ENCODE measurements at regions not wholly inside any gene's neighbourhood (a gene's known extent, or its start where the extent isn't known, plus 50 kb on each side); places are given as distances from the start of the nearest gene placed in this dataset.
"Not testable (repeated sequence)": the region's sequence is repeated elsewhere in the genome, so short reads cannot be mapped to it uniquely, and the experiment has no call there.

DNA sequence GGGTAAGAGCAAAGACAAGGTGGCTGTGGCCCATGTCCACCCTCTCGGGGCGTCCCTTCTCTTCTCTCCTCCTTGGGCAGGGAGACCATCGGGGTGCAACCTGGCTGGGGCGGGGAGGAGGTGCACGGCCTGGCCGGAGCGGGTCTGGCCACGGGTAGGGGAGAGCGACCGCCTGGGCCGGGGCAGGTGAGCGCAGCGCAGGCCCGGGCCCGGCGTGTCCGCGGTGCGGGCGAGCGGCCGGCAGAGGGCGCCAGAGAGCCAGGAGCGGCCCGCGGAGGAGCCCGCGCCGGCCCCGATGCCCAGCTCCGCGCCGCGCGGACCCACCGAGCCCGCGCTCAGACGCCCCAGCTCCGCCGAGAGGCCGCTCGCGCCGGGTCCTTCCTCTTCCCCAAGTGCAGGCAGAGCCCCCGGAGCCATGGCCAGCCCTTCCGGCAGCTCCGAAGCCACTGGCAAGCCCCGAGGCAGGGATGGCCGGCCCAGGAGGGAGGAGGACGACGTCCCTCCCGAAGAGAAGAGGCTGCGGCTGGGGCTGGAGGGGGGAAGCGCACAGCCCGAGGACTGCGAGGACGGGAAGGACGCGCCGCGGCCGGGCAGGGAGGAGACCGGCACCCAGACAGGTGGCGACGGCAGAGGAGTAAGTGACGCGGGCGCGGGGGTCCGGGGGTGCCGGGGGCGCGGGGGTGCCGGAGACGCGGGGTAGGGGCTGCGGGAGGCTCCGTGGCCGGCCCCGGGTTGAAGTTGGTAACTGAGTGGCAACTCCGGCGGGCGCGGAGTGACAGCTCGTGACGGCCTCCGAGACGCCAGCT, 142.1 kb upstream of the EEF2KMT start:
- DNase-seq = peak; percentile 30

DNA sequence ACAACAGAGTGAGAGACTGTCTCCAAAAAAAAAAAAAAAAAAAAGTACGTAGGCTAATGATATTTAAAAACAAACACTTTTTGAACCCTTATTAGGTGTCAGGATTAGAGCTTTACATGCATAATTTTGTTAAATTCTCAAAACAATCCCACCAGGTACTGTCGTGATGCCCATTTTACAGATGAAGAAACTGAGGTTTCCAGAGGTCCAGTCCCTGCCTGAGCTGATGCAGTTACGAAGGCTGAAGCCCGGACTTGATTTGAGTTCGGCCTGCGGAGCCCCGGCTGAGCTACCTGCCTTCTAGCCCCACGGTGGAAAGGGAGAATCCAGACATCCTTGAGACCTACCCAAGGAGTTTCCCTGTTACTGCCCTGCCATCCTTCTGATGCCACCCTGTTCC, 137.5 kb upstream of the EEF2KMT start:
- no peak for DNase-seq

DNA sequence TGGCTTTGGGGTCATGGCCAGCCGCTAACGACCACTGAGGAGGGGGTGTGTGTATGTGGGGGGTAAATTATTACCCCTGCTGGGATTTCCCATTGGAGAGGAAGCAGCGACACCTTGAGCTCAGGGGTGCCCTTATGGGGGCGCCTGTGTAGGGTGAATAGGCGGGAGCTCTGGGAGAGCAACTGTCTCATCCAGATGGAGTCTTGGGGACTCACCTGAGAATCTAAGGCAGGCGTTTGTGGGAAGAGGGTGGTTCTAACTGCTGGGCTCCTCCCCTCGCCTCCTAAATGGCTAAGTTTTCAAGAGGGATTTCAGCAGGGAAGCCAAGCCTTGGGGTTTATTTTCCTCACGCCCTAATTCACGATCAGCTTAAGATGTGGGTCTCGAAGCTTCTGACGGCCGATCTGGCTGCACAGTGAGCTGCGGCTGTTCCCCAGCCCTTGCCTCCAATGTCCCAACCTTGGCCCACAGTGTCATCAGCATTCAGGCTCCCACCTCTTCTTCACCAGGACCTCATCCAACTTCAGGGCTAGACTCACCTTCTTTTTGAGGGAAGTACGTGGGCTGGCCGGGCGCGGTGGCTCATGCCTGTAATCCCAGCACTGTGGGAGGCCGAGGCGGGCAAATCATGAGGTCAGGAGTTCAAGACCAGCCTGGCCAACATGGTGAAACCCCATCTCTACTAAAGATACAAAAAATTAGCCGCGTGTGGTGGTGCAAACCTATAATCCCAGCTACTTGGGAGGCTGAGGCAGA, 136.9 kb upstream of the EEF2KMT start:
- DNase-seq = no peak

GRCh38 chr16:5231246-5231759, 133.7 kb upstream of the EEF2KMT start:
- no peak for DNase-seq

DNA sequence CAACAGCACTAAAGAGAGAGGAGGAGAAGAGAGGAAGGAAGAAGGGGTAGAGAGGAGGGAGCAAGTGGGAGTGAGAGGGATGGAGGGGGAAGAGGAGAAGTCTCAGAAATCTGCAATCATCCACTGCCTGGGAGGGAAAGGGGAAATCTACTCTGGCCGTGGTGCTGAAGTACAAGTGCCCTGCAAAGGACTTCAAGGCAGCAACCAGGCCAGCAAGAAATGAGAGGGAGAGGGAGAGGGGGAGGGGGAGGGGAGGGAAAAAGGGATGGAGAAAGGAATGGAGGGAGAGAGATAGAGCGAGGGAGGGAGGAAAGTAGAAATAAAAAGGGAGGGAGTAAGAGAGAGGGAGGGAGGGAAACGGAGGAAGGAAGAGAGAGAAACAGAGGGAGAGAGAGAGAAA, 130.8 kb upstream of the EEF2KMT start:
- no peak for DNase-seq

- DNase-seq = no peak
Measured at GRCh38 chr16:5225931-5226655, 128.5 kb upstream of the EEF2KMT start.

- DNase-seq = no peak
Measured at GRCh38 chr16:5222761-5223160, 125.2 kb upstream of the EEF2KMT start.

- not testable (repeated sequence) for DNase-seq
Measured at GRCh38 chr16:5221831-5222230, 124.2 kb upstream of the EEF2KMT start.

- DNase-seq = no peak
Measured at GRCh38 chr16:5220705-5221104, 123.1 kb upstream of the EEF2KMT start.

DNA sequence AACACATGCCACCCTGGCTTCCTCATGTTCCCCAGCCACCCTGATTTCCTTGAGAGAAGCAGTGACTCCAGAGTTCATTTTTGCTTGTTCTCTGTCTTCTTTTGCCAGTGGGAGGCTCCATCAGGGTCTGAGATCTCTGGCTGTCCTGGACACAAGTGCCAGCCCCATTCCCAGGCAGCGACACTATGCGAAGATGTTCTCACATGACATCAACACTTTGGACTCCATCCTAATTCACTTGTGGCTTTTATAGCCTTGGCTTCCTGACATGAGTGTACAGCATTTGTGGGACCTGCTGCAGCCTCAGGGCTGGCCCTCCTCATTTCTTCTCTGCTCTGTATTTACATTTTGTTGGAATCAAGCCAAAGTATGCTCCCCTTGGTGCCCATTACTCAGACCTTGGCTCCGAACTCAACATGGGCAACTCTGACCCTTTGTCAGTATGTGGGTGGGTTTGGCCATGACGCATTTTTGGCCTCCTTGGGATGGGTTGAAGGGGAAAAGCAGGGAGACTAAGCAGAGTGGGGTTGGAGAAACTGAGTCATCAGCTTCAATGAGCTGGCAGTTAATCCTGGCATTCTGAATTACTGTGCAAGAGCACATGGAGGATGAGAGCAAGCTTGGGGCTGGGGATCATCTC, 119.0 kb upstream of the EEF2KMT start:
- no peak for DNase-seq

DNA sequence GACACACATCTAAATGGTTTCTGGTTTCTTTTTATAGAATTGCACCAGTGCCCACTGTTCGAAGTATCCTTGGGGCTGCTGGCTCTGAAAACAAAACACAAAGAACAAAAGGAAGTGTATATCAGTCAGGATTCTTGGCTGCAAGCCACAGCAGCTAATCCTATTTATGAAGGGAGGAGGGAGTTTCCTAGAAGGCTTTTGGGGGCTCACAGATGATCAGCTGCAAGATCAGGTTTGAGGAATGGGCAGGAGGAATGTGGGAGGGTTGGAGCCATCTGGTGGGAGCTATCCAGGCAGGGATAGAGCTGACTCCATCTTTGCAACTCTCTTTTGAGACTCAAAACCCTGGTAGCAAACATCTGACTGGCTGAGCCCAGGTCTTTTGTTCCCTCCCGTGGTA, 118.3 kb upstream of the EEF2KMT start:
- no peak for DNase-seq

DNA sequence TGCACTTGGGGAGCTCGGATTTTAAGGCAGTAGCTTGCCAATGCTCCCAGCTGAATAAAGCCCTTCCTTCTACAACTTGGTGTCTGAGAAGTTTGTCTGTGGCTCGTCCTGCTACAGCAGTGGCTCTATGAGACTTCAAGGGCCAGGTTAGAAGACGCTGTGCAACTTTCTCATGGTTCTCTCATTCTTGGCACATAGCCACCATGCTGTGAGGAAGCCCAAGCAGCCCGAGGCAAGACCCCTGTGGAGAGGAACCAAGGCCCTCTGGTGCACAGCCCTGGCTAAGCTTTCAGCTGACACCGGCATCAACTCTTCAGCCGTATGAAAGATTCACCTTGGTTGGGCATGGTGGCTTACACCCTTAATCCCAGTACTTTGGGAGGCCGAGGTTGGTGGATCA, 116.9 kb upstream of the EEF2KMT start:
- no peak for DNase-seq

- DNase-seq = not testable (repeated sequence)
Measured at GRCh38 chr16:5212501-5212900, 114.9 kb upstream of the EEF2KMT start.

DNA sequence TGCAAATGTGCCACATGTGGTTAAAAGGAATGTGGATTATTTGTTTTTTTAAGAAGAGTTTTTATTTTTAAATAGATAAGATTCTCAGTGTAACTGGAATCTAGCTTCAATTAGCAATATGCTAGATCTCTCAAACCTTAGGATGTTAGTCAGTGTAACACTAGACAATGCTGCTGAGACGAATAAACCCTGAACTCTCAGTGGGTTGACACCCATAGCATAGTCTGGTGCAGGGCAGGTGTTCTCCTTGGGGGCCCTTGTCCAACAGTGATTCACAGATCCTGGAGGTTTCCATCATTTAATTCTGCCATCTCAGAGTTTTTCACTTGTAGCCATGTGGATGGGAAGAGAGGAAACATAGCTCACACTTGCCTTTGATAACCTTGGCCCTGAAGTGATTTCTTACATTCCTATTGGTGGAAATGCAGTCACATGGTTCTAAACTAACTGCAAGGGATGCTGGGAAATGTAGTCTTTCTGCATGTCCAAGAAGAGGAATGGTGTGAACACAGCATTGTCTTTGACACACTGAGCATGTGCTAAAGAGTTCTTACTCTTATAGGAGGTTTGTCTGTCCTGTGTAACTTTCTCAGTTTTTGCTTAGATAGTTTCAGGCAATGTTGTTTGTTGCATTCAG, 110.4 kb upstream of the EEF2KMT start:
- not testable (repeated sequence) for DNase-seq

- no peak for DNase-seq
Measured at GRCh38 chr16:5207001-5207523, 109.5 kb upstream of the EEF2KMT start.

GRCh38 chr16:5206331-5206990, 108.9 kb upstream of the EEF2KMT start:
- DNase-seq = no peak

DNA sequence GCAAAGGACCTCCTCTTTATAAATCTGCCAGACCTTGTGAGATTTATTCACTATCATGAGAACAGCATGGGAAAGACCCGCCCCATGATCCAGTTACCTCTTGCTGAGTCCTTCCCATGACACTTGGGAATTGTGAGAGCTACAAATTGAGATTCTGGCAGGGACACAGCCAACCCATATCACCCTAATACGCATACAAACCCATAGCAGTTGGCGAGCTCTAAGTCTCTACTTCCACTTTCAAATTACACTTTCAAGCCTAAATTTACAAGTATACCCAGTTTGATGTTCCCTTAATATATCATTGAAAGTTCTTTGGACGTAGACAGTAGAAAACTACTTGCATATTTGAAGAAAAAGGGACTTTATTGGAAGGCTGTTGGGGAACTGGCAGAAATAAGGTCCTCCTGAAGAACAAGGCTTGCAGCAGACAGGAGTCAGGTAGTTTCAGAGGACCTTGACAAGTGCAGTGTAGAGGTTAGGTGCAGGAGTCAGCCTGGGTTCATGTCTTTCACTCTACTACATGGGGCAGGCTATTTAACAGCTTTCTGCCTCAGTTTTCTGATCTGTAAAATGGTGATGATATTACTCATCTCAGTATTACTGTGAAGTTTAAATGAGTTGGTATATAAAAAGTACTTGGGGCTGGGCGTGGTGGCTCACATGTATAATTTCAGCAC, 107.9 kb upstream of the EEF2KMT start:
- DNase-seq = no peak

DNA sequence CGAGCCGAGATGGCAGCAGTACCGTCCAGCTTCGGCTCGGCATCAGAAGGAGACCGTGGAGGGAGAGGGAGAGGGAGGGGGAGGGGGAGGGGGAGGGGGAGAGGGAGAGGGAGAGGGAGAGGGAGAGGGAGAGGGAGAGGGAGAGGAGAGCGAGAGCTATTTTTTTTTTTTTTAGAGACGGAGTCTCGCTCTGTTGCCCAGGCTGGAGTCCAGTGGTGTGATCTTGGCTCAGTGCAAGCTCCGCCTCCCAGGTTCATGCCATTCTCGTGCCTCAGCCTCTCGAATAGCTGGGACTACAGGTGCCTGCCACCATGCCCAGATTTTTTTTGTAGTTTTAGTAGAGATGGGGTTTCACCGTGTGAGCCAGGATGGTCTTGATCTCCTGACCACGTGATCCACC, 106.1 kb upstream of the EEF2KMT start:
- DNase-seq = not testable (repeated sequence)

DNA sequence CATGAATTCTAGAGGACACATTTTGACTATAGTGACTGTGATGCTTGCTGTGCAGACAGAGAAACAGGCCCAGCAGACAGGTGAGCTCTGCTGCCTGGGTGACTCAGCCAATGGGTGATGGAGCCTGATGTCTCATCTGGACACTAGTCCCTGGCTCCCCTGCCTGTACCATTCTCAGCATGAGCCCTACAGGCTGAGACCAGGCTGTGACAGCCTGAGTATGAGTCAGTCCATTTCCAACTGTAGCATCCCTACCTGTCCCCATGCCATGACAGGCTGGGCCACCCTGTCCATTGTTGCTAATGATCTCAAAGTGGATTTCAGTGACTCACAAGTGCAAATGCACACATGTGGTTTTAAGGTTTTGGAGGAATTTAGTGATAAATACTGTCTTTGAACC, 102.5 kb upstream of the EEF2KMT start:
- DNase-seq = no peak

DNA sequence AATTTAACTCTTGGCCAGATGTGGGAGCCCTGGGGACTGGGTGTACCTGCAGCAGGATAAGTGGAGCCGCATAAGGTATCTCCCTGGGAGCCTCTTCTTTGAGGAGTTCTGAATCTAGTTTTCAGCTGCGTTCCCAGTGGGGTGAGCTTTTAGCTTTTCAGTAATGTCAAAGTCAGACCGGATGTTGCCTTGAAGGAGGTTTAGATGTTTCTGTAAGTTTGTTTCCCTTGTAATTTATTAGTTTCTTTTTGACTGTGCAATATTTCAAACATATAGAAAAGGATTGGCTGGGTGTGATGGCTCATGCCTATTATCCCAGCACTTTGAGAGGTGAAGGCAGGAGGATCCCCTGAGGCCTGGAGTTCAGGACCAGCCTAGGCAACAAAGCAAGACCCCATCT, 98.6 kb upstream of the EEF2KMT start:
- no peak for DNase-seq
